Activated naive CD8-positive, alpha-beta T cell treated with anti-CD3 and anti-CD28 coated beads for 36 hours (primary cell): ENCODE measurements at regions not wholly inside any gene's neighbourhood (a gene's known extent, or its start where the extent isn't known, plus 50 kb on each side); places are given as distances from the start of the nearest gene placed in this dataset.
"Not testable (repeated sequence)": the region's sequence is repeated elsewhere in the genome, so short reads cannot be mapped to it uniquely, and the experiment has no call there.

ENCODE experiments used
- DNase-seq: peaks from one replicate; pipeline ENCODE4 v3.0.0; 2021
- H3K27ac Mint-ChIP-seq: one replicate; pipeline ENCODE4 v1.8.0; 2022; ENCODE audit warnings: mild to moderate bottlenecking, moderate library complexity, mixed read lengths
- H3K27me3 Mint-ChIP-seq: one replicate; pipeline ENCODE4 v1.8.0; 2022; ENCODE audit warnings: mild to moderate bottlenecking, mixed read lengths
- H3K36me3 Mint-ChIP-seq: one replicate; pipeline ENCODE4 v1.8.0; 2021; ENCODE audit warnings: mild to moderate bottlenecking, mixed read lengths
- H3K4me1 Mint-ChIP-seq: one replicate; pipeline ENCODE4 v1.8.0; 2021; ENCODE audit warnings: mixed read lengths
- H3K4me3 Mint-ChIP-seq: one replicate; pipeline ENCODE4 v1.8.0; 2022; ENCODE audit warnings: mild to moderate bottlenecking, moderate library complexity, mixed read lengths
- H3K9me3 Mint-ChIP-seq: one replicate; pipeline ENCODE4 v1.8.0; 2022; ENCODE audit warnings: mixed read lengths

DNA sequence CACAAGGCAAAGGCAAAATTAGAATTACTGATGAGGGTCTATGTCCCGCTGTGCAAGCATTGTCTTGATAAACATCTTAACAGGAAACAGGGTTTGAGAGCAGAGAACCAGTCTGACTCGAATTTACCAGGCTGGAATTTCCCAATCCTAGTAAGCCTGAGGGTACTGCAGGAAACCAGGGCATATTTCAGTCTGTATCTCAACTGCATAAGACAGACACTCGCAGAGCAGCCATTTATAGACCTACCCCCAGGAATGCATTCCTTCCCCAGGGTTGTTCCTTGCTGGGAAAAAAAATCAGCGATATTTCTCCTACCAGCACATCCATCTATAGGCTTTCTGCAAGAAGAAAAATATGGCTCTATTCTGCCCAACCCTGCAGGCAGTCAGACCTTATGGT is 283.8 kb upstream of the ATXN7L3B start:
- H3K4me3 Mint-ChIP-seq, H3K27ac Mint-ChIP-seq, H3K27me3 Mint-ChIP-seq, H3K9me3 Mint-ChIP-seq, DNase-seq, H3K4me1 Mint-ChIP-seq, H3K36me3 Mint-ChIP-seq: not testable (repeated sequence)

DNA sequence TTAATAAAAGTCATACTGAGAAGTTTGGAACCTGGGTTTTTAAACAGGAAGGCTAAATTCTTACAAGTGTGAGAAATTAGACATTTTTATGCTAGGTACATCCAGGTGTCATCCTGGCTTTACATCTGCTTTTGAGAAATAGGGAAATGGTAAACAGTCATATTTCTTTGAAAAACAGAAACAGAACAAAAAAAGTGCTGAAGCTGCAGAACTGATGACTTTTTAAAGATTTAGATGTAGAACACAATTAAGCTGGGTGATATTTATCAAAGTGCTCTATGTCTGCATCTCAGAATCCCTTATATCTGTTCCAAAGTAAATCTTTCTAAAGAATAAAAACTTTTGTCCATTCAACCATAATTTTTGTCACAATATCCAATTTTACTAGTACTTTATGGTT is 282.9 kb upstream of the ATXN7L3B start:
- peaks cover 7% of the 10 kb centered on the region for H3K9me3 Mint-ChIP-seq
- no peaks in the 10 kb centered on the region for H3K4me1 Mint-ChIP-seq
- H3K36me3 Mint-ChIP-seq, result no peaks in the 10 kb centered on the region
- no peak overlapping the region for H3K27ac Mint-ChIP-seq
- H3K27me3 Mint-ChIP-seq, result no peaks in the 10 kb centered on the region
- no peak overlapping the region for H3K4me3 Mint-ChIP-seq
- no peak for DNase-seq

DNA sequence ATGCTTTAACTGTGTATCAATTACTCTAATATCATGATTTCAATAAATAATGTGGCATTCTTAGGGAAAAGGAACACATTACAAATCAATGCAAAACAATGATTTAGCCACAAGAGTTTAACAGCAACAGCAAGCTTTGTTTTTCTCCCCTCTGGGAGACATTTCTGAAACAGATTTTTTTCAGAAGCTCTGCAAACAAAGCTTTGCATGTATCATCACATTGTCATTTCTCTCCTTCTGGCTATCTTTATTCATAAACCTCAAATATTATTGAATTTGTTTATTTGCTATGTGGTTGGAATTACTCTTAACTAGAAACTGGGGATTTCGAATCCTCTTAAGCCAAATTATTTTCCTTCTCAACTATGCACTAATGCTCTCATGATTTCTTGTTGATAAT is 278.4 kb upstream of the ATXN7L3B start:
- Mint-ChIP-seq H3K27me3 (no peaks in the 10 kb centered on the region), H3K27ac (no peak overlapping the region), H3K4me3 (no peak overlapping the region), H3K4me1 (no peaks in the 10 kb centered on the region), H3K36me3 (no peaks in the 10 kb centered on the region), H3K9me3 (peaks cover under 1% of the 10 kb centered on the region)
- DNase-seq, result no peak

GRCh38 chr12:74264692-74265091 is 272.9 kb upstream of the ATXN7L3B start:
- no peaks in the 10 kb centered on the region for H3K36me3 Mint-ChIP-seq
- H3K4me3 Mint-ChIP-seq, result no peak overlapping the region
- H3K27me3 Mint-ChIP-seq, result no peaks in the 10 kb centered on the region
- no peak overlapping the region for H3K27ac Mint-ChIP-seq
- H3K4me1 Mint-ChIP-seq, result no peaks in the 10 kb centered on the region
- H3K9me3 Mint-ChIP-seq, result peaks cover 3% of the 10 kb centered on the region
- DNase-seq, result no peak

DNA sequence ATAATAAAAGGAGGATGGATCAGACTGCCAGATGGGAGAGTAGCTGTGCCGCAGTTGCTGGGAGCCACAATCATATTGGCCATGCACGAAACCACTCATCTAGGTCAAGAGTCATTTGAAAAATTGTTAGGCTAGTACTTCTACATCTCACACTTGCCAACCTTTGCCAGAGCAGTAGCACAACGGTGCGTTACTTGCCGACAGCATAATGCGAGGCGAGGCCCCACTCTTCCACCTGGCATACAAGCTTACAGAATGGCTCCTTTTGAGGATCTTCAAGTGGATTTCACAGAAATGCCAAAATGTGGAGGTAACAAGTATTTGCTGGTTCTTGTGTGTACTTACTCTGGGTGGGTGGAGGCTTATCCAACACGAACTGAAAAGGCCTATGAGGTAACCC is 268.3 kb upstream of the ATXN7L3B start:
- not testable (repeated sequence) for H3K9me3 Mint-ChIP-seq, DNase-seq, H3K27me3 Mint-ChIP-seq, H3K4me1 Mint-ChIP-seq, H3K36me3 Mint-ChIP-seq, H3K4me3 Mint-ChIP-seq, H3K27ac Mint-ChIP-seq

GRCh38 chr12:74280156-74280655 is 257.4 kb upstream of the ATXN7L3B start:
- peaks cover 3% of the 10 kb centered on the region for H3K9me3 Mint-ChIP-seq
- no peaks in the 10 kb centered on the region for H3K4me1 Mint-ChIP-seq
- H3K4me3 Mint-ChIP-seq, result no peak overlapping the region
- no peaks in the 10 kb centered on the region for H3K36me3 Mint-ChIP-seq
- no peak for DNase-seq
- no peak overlapping the region for H3K27ac Mint-ChIP-seq
- no peaks in the 10 kb centered on the region for H3K27me3 Mint-ChIP-seq

- H3K4me1 Mint-ChIP-seq, DNase-seq, H3K27ac Mint-ChIP-seq, H3K27me3 Mint-ChIP-seq, H3K4me3 Mint-ChIP-seq, H3K9me3 Mint-ChIP-seq, H3K36me3 Mint-ChIP-seq: not testable (repeated sequence)
Measured at GRCh38 chr12:74281401-74282180, 256.0 kb upstream of the ATXN7L3B start.

- Mint-ChIP-seq H3K4me3 (no peak overlapping the region), H3K36me3 (no peaks in the 10 kb centered on the region), H3K4me1 (no peaks in the 10 kb centered on the region), H3K27me3 (no peaks in the 10 kb centered on the region), H3K9me3 (no peaks in the 10 kb centered on the region), H3K27ac (no peak overlapping the region)
- DNase-seq, result no peak
Measured at GRCh38 chr12:74283646-74284045, 254.0 kb upstream of the ATXN7L3B start.

GRCh38 chr12:74285773-74286172 is 251.9 kb upstream of the ATXN7L3B start:
- H3K4me1 Mint-ChIP-seq, result no peaks in the 10 kb centered on the region
- no peak overlapping the region for H3K27ac Mint-ChIP-seq
- no peak overlapping the region for H3K4me3 Mint-ChIP-seq
- H3K9me3 Mint-ChIP-seq, result no peaks in the 10 kb centered on the region
- no peaks in the 10 kb centered on the region for H3K27me3 Mint-ChIP-seq
- H3K36me3 Mint-ChIP-seq, result no peaks in the 10 kb centered on the region
- no peak for DNase-seq

GRCh38 chr12:74286254-74286653 is 251.4 kb upstream of the ATXN7L3B start:
- DNase-seq, result no peak
- Mint-ChIP-seq H3K4me1 (no peaks in the 10 kb centered on the region), H3K4me3 (no peak overlapping the region), H3K27me3 (no peaks in the 10 kb centered on the region), H3K9me3 (no peaks in the 10 kb centered on the region), H3K36me3 (no peaks in the 10 kb centered on the region), H3K27ac (no peak overlapping the region)

DNA sequence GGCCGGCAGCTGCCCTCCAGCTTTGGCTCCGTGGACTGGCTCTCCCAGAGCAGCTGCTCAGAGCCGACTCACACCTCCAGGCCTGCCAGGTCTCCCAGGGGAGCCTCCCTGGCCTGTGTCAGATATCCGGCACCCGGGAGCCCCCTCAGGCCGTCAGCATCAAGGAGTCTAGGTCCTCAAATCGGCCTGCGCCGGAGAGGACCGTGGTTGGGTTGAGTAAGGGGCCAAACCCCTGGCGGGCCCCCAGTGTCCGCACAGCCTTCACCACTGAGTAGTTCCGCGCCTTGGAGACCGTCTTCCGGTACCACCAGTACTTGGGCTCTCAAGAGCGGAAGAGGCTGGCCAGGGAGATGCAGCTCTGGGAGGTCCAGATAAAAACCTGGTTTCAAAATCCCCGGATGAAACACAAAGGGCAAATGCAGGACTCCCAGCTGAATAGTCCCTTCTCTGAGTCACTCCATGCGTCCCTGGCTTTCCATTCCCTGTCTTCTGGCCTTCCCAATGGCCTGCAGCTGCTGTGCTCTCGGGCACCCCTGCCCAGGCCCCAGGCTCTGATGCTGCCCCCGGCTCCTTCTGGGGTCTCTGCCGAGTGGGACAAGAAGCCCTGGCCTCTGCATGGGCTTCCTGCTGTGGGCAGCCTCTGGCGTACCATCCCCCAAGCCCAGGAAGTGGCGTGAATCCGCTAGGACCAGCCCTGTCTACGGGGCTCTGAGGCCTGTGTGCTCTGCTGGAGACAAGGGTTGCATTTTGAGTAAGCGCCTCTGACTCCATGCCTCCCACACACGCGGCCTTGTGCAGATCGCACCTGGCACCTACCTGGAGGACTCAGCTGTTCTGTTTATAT is 245.1 kb upstream of the ATXN7L3B start:
- H3K27ac Mint-ChIP-seq, result no peak overlapping the region

GRCh38 chr12:74293689-74294131 is 243.9 kb upstream of the ATXN7L3B start:
- no peak overlapping the region for H3K27ac Mint-ChIP-seq
- no peaks in the 10 kb centered on the region for H3K27me3 Mint-ChIP-seq
- no peak overlapping the region for H3K4me3 Mint-ChIP-seq
- no peaks in the 10 kb centered on the region for H3K4me1 Mint-ChIP-seq
- H3K36me3 Mint-ChIP-seq, result no peaks in the 10 kb centered on the region
- DNase-seq, result no peak
- no peaks in the 10 kb centered on the region for H3K9me3 Mint-ChIP-seq

More for the DNA sequence above, 245.1 kb upstream of the ATXN7L3B start:
- Mint-ChIP-seq H3K9me3 (no peaks in the 10 kb centered on the region), H3K4me1 (no peaks in the 10 kb centered on the region), H3K4me3 (no peak overlapping the region), H3K36me3 (no peaks in the 10 kb centered on the region), H3K27me3 (no peaks in the 10 kb centered on the region)
- DNase-seq, result no peak

GRCh38 chr12:74317078-74317601 is 220.5 kb upstream of the ATXN7L3B start:
- Mint-ChIP-seq H3K27me3 (no peaks in the 10 kb centered on the region), H3K36me3 (no peaks in the 10 kb centered on the region), H3K4me1 (no peaks in the 10 kb centered on the region), H3K9me3 (no peaks in the 10 kb centered on the region), H3K4me3 (no peak overlapping the region), H3K27ac (no peak overlapping the region)
- DNase-seq, result no peak

DNA sequence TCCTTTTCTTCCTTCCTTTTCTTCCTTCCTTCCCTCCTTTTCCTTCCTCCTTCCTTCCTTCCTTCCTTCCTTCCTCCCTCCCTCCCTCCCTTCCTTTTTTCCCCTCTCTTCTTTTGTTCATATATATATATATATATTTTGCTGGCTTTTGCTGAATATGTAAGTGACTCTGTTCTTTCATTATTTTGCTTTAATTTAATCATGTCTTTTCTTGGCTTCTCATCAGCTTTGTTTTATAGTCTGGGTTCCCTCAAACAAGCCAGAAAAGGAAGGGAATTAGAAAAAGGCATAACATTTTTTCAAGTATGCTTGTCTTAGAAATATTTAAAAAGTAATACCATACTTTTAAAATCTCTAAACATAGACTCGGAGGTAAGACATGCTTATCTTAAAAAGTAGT is 219.9 kb upstream of the ATXN7L3B start:
- Mint-ChIP-seq H3K36me3 (no peaks in the 10 kb centered on the region), H3K4me3 (no peak overlapping the region), H3K27ac (no peak overlapping the region), H3K9me3 (no peaks in the 10 kb centered on the region), H3K27me3 (no peaks in the 10 kb centered on the region), H3K4me1 (no peaks in the 10 kb centered on the region)
- no peak for DNase-seq

DNA sequence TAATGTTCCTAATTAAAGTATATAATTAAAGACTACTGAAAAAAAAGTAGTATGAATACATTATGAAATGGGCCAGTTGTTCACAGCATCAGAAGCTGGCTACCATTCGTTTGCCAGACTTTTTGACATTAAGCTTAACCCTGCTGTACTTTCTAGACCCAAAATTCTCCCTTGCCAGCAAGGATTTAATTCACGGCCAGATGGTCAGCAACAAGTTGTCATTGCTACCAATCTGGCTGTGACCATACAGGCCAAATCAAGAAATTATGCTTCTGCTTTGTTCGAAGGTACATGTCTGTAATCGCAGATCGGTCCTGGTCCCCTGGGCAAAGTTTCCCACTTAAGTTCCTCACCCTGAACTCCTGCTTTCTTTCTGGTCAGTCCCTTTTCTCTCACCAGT is 217.7 kb upstream of the ATXN7L3B start:
- Mint-ChIP-seq H3K27me3 (no peaks in the 10 kb centered on the region), H3K27ac (no peak overlapping the region), H3K9me3 (no peaks in the 10 kb centered on the region), H3K36me3 (no peaks in the 10 kb centered on the region), H3K4me3 (no peak overlapping the region), H3K4me1 (no peaks in the 10 kb centered on the region)
- no peak for DNase-seq
